H1 (cell line): ENCODE measurements at regions not wholly inside any gene's neighbourhood (a gene's known extent, or its start where the extent isn't known, plus 50 kb on each side); places are given as distances from the start of the nearest gene placed in this dataset.

ENCODE experiments used
- EGR1 ChIP-seq: IDR thresholded peaks from 2 replicates; pipeline ENCODE4 v1.6.1; 2011; ENCODE audit warnings: low read depth, low read length, borderline replicate concordance
- RFX5 ChIP-seq: IDR thresholded peaks from 2 replicates; pipeline ENCODE4 v1.6.1; 2011; ENCODE audit warnings: low read depth, low read length, improper control_type of control experiment, borderline replicate concordance
- YY1 ChIP-seq: IDR thresholded peaks from 2 replicates; pipeline ENCODE4 v1.6.1; 2011; ENCODE audit warnings: low read depth, mild to moderate bottlenecking, low read length
- TF ChIP-seq, protein P1 (sequence below): IDR thresholded peaks from 2 replicates; pipeline ENCODE4 v1.6.1; 2012; ENCODE audit warnings: inconsistent platforms
- TF ChIP-seq, protein P2 (sequence below), 3 experiments: IDR thresholded peaks; 1 replicate in 2 of 3; 2 replicates in 1 of 3; pipeline versions ENCODE4 v1.5.1 to v1.6.1; 2011; ENCODE audit warnings: low read length in 3 of 3, mild to moderate bottlenecking in 3 of 3, inconsistent platforms in 2 of 3, low read depth in 1 of 3, moderate library complexity in 1 of 3; ENCODE audit not compliant: insufficient read depth in 1 of 3; ENCODE audit errors: control extremely low read depth in 1 of 3

- no peak for TF ChIP-seq YY1
- TF ChIP-seq, protein P1, sequence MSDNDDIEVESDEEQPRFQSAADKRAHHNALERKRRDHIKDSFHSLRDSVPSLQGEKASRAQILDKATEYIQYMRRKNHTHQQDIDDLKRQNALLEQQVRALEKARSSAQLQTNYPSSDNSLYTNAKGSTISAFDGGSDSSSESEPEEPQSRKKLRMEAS, result no peak
- TF ChIP-seq, protein P2, sequence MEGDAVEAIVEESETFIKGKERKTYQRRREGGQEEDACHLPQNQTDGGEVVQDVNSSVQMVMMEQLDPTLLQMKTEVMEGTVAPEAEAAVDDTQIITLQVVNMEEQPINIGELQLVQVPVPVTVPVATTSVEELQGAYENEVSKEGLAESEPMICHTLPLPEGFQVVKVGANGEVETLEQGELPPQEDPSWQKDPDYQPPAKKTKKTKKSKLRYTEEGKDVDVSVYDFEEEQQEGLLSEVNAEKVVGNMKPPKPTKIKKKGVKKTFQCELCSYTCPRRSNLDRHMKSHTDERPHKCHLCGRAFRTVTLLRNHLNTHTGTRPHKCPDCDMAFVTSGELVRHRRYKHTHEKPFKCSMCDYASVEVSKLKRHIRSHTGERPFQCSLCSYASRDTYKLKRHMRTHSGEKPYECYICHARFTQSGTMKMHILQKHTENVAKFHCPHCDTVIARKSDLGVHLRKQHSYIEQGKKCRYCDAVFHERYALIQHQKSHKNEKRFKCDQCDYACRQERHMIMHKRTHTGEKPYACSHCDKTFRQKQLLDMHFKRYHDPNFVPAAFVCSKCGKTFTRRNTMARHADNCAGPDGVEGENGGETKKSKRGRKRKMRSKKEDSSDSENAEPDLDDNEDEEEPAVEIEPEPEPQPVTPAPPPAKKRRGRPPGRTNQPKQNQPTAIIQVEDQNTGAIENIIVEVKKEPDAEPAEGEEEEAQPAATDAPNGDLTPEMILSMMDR (IDR thresholded peaks at IDR 0.05; ENCODE audit: control extremely low read depth in 1 of 3, insufficient read depth in 1 of 3, low read depth in 1 of 3, low read length in 3 of 3), result no peak
- TF ChIP-seq RFX5, result no peak
- TF ChIP-seq EGR1, result no peak
These were observed 129.0 kb upstream of the PARD3B start for GRCh38 chr2:204416236-204416635.
